ENCODE measurements at regions not wholly inside any gene's neighbourhood (a gene's known extent, or its start where the extent isn't known, plus 50 kb on each side); places are given as distances from the start of the nearest gene placed in this dataset.

- Histone ChIP-seq H3K4me3 (replicated peaks in 1 of 2; ENCODE audit: low read depth in 1 of 2, low read length in 2 of 2) (no peak overlapping the region), H3K4me2 (ENCODE audit: low read length) (no peak overlapping the region), H3K9me2 (ENCODE audit: insufficient read depth) (no peaks in the 10 kb centered on the region), H2AFZ (ENCODE audit: low read depth, low read length, poor library complexity, severe bottlenecking) (no peak overlapping the region), H3K4me1 (ENCODE audit: control insufficient read depth in 1 of 2, insufficient read depth in 2 of 2, low read length in 2 of 2) (no peaks in the 10 kb centered on the region), H3K27ac (ENCODE audit: low read depth, low read length) (no peak overlapping the region), H3K9me3 (ENCODE audit: control insufficient read depth in 1 of 2, insufficient read depth in 1 of 2, low read depth in 1 of 2, low read length in 2 of 2) (no peaks in the 10 kb centered on the region), H3K79me2 (ENCODE audit: insufficient read depth, low read length) (no peaks in the 10 kb centered on the region), H3K36me3 (ENCODE audit: control insufficient read depth in 1 of 2, insufficient read depth in 2 of 2, low read length in 2 of 2) (no peaks in the 10 kb centered on the region), H3K9ac (ENCODE audit: low read length) (no peak overlapping the region), H3K27me3 (ENCODE audit: insufficient read depth, low read length) (no peaks in the 10 kb centered on the region), H4K20me1 (ENCODE audit: insufficient read depth) (no peaks in the 10 kb centered on the region; the same call in 1 of the 2 replicates)
- no peak for TF ChIP-seq CBX3 (IDR thresholded peaks at IDR 0.05; ENCODE audit: low read depth)
- no peak for TF ChIP-seq SP1 (IDR thresholded peaks at IDR 0.05; ENCODE audit: low read depth)
- no peak for TF ChIP-seq SRF (IDR thresholded peaks at IDR 0.05; ENCODE audit: low read depth)
- TF ChIP-seq CEBPB (IDR thresholded peaks at IDR 0.05; ENCODE audit: low read depth), result no peak
- no peak for TF ChIP-seq ZFX (IDR thresholded peaks at IDR 0.05)
- TF ChIP-seq JUND (IDR thresholded peaks at IDR 0.05), result no peak
- TF ChIP-seq, protein P1, sequence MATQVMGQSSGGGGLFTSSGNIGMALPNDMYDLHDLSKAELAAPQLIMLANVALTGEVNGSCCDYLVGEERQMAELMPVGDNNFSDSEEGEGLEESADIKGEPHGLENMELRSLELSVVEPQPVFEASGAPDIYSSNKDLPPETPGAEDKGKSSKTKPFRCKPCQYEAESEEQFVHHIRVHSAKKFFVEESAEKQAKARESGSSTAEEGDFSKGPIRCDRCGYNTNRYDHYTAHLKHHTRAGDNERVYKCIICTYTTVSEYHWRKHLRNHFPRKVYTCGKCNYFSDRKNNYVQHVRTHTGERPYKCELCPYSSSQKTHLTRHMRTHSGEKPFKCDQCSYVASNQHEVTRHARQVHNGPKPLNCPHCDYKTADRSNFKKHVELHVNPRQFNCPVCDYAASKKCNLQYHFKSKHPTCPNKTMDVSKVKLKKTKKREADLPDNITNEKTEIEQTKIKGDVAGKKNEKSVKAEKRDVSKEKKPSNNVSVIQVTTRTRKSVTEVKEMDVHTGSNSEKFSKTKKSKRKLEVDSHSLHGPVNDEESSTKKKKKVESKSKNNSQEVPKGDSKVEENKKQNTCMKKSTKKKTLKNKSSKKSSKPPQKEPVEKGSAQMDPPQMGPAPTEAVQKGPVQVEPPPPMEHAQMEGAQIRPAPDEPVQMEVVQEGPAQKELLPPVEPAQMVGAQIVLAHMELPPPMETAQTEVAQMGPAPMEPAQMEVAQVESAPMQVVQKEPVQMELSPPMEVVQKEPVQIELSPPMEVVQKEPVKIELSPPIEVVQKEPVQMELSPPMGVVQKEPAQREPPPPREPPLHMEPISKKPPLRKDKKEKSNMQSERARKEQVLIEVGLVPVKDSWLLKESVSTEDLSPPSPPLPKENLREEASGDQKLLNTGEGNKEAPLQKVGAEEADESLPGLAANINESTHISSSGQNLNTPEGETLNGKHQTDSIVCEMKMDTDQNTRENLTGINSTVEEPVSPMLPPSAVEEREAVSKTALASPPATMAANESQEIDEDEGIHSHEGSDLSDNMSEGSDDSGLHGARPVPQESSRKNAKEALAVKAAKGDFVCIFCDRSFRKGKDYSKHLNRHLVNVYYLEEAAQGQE (IDR thresholded peaks at IDR 0.05; ENCODE audit: low read depth), result no peak
- no peak for TF ChIP-seq EZH2phosphoT487 (IDR thresholded peaks at IDR 0.05; ENCODE audit: borderline replicate concordance)
- no peak for TF ChIP-seq YY1 (IDR thresholded peaks at IDR 0.05; ENCODE audit: extremely low read depth, insufficient replicate concordance, low read depth, low read length)
- no peak for TF ChIP-seq FOSL1 (IDR thresholded peaks at IDR 0.05; ENCODE audit: low read depth)
- TF ChIP-seq SIN3A (IDR thresholded peaks at IDR 0.05; ENCODE audit: low read depth), result no peak
- intact Hi-C loops (cut with micrococcal nuclease), result no loop called here
- no peak for ATAC-seq
- no peak for DNase-seq (ENCODE audit: low read depth, low spot score)
- ChIA-PET CTCF (no interaction called here), POLR2A (no interaction called here), RAD21 (ENCODE audit: low non-redundant PET in 1 of 2, low total read pairs in 2 of 2, uncharacterized antibody in 2 of 2, unreplicated experiment in 2 of 2) (no interaction called here)
- no TSS peak for BruUV-seq (replicated peaks)
Observed at GRCh38 chr9:104319685-104320084, 184.4 kb upstream of the OR13F1 start.

Measured in HCT116 (cell line).